AG09319 (cell line): ENCODE measurements at regions not wholly inside any gene's neighbourhood (a gene's known extent, or its start where the extent isn't known, plus 50 kb on each side); places are given as distances from the start of the nearest gene placed in this dataset.
"Not testable (repeated sequence)": the region's sequence is repeated elsewhere in the genome, so short reads cannot be mapped to it uniquely, and the experiment has no call there.

ENCODE experiments used
- DNase-seq: peaks from one replicate; pipeline ENCODE4 v3.0.0-alpha.2; 2010; ENCODE audit warnings: low read depth; ENCODE audit errors: extremely low read depth
- TF ChIP-seq, protein P1 (sequence below): IDR thresholded peaks from 2 replicates; pipeline ENCODE4 v1.5.1; 2011; ENCODE audit warnings: low read depth, mild to moderate bottlenecking, inconsistent platforms, low read length, moderate library complexity

GRCh38 chr3:150346981-150347863 is 60.9 kb upstream of the TSC22D2 start:
- TF ChIP-seq, protein P1, sequence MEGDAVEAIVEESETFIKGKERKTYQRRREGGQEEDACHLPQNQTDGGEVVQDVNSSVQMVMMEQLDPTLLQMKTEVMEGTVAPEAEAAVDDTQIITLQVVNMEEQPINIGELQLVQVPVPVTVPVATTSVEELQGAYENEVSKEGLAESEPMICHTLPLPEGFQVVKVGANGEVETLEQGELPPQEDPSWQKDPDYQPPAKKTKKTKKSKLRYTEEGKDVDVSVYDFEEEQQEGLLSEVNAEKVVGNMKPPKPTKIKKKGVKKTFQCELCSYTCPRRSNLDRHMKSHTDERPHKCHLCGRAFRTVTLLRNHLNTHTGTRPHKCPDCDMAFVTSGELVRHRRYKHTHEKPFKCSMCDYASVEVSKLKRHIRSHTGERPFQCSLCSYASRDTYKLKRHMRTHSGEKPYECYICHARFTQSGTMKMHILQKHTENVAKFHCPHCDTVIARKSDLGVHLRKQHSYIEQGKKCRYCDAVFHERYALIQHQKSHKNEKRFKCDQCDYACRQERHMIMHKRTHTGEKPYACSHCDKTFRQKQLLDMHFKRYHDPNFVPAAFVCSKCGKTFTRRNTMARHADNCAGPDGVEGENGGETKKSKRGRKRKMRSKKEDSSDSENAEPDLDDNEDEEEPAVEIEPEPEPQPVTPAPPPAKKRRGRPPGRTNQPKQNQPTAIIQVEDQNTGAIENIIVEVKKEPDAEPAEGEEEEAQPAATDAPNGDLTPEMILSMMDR: no peak
- peak; percentile 44 for DNase-seq

DNA sequence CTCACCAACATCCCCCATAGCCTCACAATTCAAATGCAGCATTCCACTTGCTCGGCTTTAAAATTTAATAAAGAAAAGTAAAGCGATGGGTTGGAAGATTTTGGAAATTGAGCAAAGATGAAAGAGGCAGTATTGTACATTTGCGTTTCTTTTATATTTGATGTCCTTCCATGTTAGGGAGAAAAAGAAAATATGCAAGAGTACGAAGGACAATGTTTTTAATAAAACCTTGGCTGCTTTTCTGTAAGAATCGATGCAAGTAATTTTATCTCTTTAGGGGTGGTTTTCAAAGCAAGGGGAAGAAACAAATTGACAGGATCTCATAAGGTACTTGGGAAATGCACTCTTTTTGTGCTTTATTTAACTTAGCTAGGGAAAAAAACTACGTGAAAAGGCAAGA is 61.8 kb upstream of the TSC22D2 start:
- no peak for DNase-seq
- TF ChIP-seq, protein P1: no peak

GRCh38 chr3:150345021-150345538 is 63.0 kb upstream of the TSC22D2 start:
- no peak for DNase-seq
- TF ChIP-seq, protein P1: no peak

DNA sequence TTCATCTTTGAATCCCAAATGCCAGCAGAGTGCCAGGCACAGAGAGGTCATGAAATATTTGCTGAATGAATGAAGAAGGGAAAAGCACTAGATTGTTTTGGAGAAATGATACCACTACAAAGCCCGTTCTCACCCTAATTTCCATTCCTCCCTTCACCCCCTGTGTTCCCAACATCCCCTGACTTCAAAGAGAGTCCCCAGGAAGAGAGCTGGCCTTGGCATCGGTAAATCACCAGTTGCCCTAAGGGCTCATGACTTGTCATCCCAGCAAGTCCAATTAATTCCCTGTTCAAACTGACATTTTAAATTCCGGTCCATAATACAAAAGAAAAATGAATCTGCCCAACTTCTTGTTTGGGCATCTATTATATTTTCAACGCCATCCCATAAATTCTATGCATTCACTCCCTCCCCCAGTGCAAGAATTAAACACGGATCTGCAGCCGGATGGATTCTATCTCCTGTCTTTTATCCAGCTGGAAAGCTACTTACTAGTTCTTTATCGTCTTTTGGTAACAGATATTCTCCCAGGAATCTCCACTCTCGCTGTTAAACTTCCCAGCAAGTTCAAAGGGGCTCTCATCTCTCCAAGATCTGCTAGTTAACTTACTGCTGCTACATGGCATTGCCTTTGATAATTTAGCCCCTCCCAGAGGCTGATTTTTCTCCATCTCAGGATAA is 63.9 kb upstream of the TSC22D2 start:
- DNase-seq: no peak
- TF ChIP-seq, protein P1: no peak

DNA sequence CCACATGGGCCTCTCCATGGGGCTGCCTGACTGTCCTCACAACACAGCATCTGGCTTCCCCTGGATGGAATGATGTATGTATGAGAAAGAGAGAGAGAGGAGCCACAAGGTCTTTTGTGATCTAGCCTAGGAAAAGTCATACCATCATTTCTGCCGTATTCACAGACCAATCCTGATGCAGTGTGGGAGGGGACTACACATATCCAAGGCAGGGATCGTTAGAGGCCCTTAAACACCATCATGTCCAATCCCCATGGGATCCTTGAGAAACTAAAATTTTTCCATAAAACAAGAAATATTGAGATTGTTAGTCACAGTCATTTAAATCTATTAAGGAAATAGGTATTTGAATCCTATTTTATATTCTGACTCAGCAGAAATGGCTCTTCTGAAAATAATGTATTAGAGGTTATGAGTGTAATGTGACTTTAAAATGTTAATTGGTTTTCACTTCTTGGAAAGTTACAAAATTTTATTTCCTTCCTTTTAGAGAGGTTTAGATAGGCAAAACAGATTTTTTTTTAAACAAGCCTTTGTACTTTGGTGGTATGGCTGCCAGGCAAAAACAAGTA is 65.1 kb upstream of the TSC22D2 start:
- DNase-seq: no peak
- TF ChIP-seq, protein P1: no peak

DNA sequence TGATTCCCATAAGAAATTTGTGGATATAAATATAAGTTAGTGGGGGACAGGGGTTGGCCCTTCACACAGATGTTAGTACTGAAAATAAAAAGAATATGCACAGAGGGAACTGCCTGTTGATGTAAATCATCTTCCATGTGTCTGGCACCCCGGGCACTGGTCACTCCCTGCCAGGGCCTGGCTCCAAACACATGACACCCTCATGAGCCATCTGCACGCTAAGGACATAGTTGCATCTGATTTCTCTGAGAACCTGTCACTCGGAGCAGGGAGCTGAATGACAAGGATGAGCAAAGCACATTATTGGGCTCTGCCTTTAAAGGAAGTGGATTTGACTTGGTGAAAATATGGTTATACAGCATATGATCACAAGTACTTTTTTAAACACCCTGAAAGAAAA is 66.2 kb upstream of the TSC22D2 start:
- DNase-seq: no peak
- TF ChIP-seq, protein P1: no peak

GRCh38 chr3:150336363-150336762 is 71.7 kb upstream of the TSC22D2 start:
- DNase-seq: not testable (repeated sequence)
